ENCODE measurements at regions not wholly inside any gene's neighbourhood (a gene's known extent, or its start where the extent isn't known, plus 50 kb on each side); places are given as distances from the start of the nearest gene placed in this dataset.

- Histone ChIP-seq H3K4me1 (ENCODE audit: control insufficient read depth, insufficient read depth, low read length) (no peaks in the 10 kb centered on the region), H3K9ac (ENCODE audit: low read length) (no peak overlapping the region), H3K4me3 (ENCODE audit: low read length) (no peak overlapping the region), H3K36me3 (ENCODE audit: control insufficient read depth, insufficient read depth, low read length, severe bottlenecking) (no peaks in the 10 kb centered on the region), H3K27me3 (replicated peaks; ENCODE audit: control insufficient read depth, insufficient read depth, low read length) (no peaks in the 10 kb centered on the region), H3K9me3 (ENCODE audit: control insufficient read depth, low read length) (no peaks in the 10 kb centered on the region)
- DNase-seq (ENCODE audit: low read depth) = no peak
These were observed 50.6 kb upstream of the JAZF1 start for GRCh38 chr7:28231176-28231575.

GRCh38 chr7:28236560-28236959, 56.0 kb upstream of the JAZF1 start:
- Histone ChIP-seq H3K9ac (ENCODE audit: low read length) (no peak overlapping the region), H3K4me1 (ENCODE audit: control insufficient read depth, insufficient read depth, low read length) (no peaks in the 10 kb centered on the region), H3K4me3 (ENCODE audit: low read length) (no peak overlapping the region), H3K36me3 (ENCODE audit: control insufficient read depth, insufficient read depth, low read length, severe bottlenecking) (no peaks in the 10 kb centered on the region), H3K9me3 (ENCODE audit: control insufficient read depth, low read length) (no peaks in the 10 kb centered on the region), H3K27me3 (replicated peaks; ENCODE audit: control insufficient read depth, insufficient read depth, low read length) (no peaks in the 10 kb centered on the region)
- no peak for DNase-seq (ENCODE audit: low read depth)

- no peaks in the 10 kb centered on the region for H3K36me3 ChIP-seq (ENCODE audit: control insufficient read depth, insufficient read depth, low read length, severe bottlenecking)
These were observed 56.8 kb upstream of the JAZF1 start for GRCh38 chr7:28237363-28237762.

GRCh38 chr7:28239823-28240204, 59.2 kb upstream of the JAZF1 start:
- Histone ChIP-seq H3K9ac (ENCODE audit: low read length) (no peak overlapping the region), H3K9me3 (ENCODE audit: control insufficient read depth, low read length) (no peaks in the 10 kb centered on the region), H3K27me3 (replicated peaks; ENCODE audit: control insufficient read depth, insufficient read depth, low read length) (no peaks in the 10 kb centered on the region), H3K4me1 (ENCODE audit: control insufficient read depth, insufficient read depth, low read length) (no peaks in the 10 kb centered on the region), H3K4me3 (ENCODE audit: low read length) (no peak overlapping the region), H3K36me3 (ENCODE audit: control insufficient read depth, insufficient read depth, low read length, severe bottlenecking) (no peaks in the 10 kb centered on the region)
- DNase-seq (ENCODE audit: low read depth) = no peak

More at GRCh38 chr7:28237363-28237762, 56.8 kb upstream of the JAZF1 start:
- Histone ChIP-seq H3K4me3 (ENCODE audit: low read length) (no peak overlapping the region), H3K9ac (ENCODE audit: low read length) (no peak overlapping the region), H3K27me3 (replicated peaks; ENCODE audit: control insufficient read depth, insufficient read depth, low read length) (no peaks in the 10 kb centered on the region), H3K4me1 (ENCODE audit: control insufficient read depth, insufficient read depth, low read length) (no peaks in the 10 kb centered on the region), H3K9me3 (ENCODE audit: control insufficient read depth, low read length) (no peaks in the 10 kb centered on the region)
- DNase-seq (ENCODE audit: low read depth) = no peak

GRCh38 chr7:28240481-28240880, 59.9 kb upstream of the JAZF1 start:
- Histone ChIP-seq H3K9ac (ENCODE audit: low read length) (no peak overlapping the region), H3K36me3 (ENCODE audit: control insufficient read depth, insufficient read depth, low read length, severe bottlenecking) (no peaks in the 10 kb centered on the region), H3K27me3 (replicated peaks; ENCODE audit: control insufficient read depth, insufficient read depth, low read length) (no peaks in the 10 kb centered on the region), H3K4me3 (ENCODE audit: low read length) (no peak overlapping the region), H3K4me1 (ENCODE audit: control insufficient read depth, insufficient read depth, low read length) (no peaks in the 10 kb centered on the region), H3K9me3 (ENCODE audit: control insufficient read depth, low read length) (no peaks in the 10 kb centered on the region)
- DNase-seq (ENCODE audit: low read depth) = no peak

GRCh38 chr7:28243861-28244260, 63.3 kb upstream of the JAZF1 start:
- no peak for DNase-seq (ENCODE audit: low read depth)
- no peaks in the 10 kb centered on the region for H3K27me3 ChIP-seq (replicated peaks; ENCODE audit: control insufficient read depth, insufficient read depth, low read length)
- H3K9me3 ChIP-seq (ENCODE audit: control insufficient read depth, low read length) = no peaks in the 10 kb centered on the region
- H3K4me3 ChIP-seq (ENCODE audit: low read length) = no peak overlapping the region
- H3K9ac ChIP-seq (ENCODE audit: low read length) = no peak overlapping the region
- no peaks in the 10 kb centered on the region for H3K36me3 ChIP-seq (ENCODE audit: control insufficient read depth, insufficient read depth, low read length, severe bottlenecking)
- H3K4me1 ChIP-seq (ENCODE audit: control insufficient read depth, insufficient read depth, low read length) = no peaks in the 10 kb centered on the region

GRCh38 chr7:28245123-28245878, 64.7 kb upstream of the JAZF1 start:
- DNase-seq (ENCODE audit: low read depth) = no peak
- H3K4me3 ChIP-seq (ENCODE audit: low read length) = no peak overlapping the region
- no peaks in the 10 kb centered on the region for H3K36me3 ChIP-seq (ENCODE audit: control insufficient read depth, insufficient read depth, low read length, severe bottlenecking)
- no peaks in the 10 kb centered on the region for H3K9me3 ChIP-seq (ENCODE audit: control insufficient read depth, low read length)
- no peaks in the 10 kb centered on the region for H3K27me3 ChIP-seq (replicated peaks; ENCODE audit: control insufficient read depth, insufficient read depth, low read length)
- H3K9ac ChIP-seq (ENCODE audit: low read length) = no peak overlapping the region
- H3K4me1 ChIP-seq (ENCODE audit: control insufficient read depth, insufficient read depth, low read length) = no peaks in the 10 kb centered on the region

- Histone ChIP-seq H3K9me3 (ENCODE audit: control insufficient read depth, low read length) (no peaks in the 10 kb centered on the region), H3K4me3 (ENCODE audit: low read length) (no peak overlapping the region), H3K27me3 (replicated peaks; ENCODE audit: control insufficient read depth, insufficient read depth, low read length) (no peaks in the 10 kb centered on the region), H3K4me1 (ENCODE audit: control insufficient read depth, insufficient read depth, low read length) (no peaks in the 10 kb centered on the region), H3K36me3 (ENCODE audit: control insufficient read depth, insufficient read depth, low read length, severe bottlenecking) (no peaks in the 10 kb centered on the region), H3K9ac (ENCODE audit: low read length) (no peak overlapping the region)
- DNase-seq (ENCODE audit: low read depth) = no peak
These were observed 66.4 kb upstream of the JAZF1 start for GRCh38 chr7:28246921-28247461.

- DNase-seq (ENCODE audit: low read depth) = no peak
- no peaks in the 10 kb centered on the region for H3K9me3 ChIP-seq (ENCODE audit: control insufficient read depth, low read length)
- H3K27me3 ChIP-seq (replicated peaks; ENCODE audit: control insufficient read depth, insufficient read depth, low read length) = peaks cover 4% of the 10 kb centered on the region
- no peak overlapping the region for H3K9ac ChIP-seq (ENCODE audit: low read length)
- no peaks in the 10 kb centered on the region for H3K4me1 ChIP-seq (ENCODE audit: control insufficient read depth, insufficient read depth, low read length)
- no peak overlapping the region for H3K4me3 ChIP-seq (ENCODE audit: low read length)
- H3K36me3 ChIP-seq (ENCODE audit: control insufficient read depth, insufficient read depth, low read length, severe bottlenecking) = no peaks in the 10 kb centered on the region
These were observed 77.6 kb upstream of the JAZF1 start for GRCh38 chr7:28258240-28258639.

- Histone ChIP-seq H3K36me3 (ENCODE audit: control insufficient read depth, insufficient read depth, low read length, severe bottlenecking) (no peaks in the 10 kb centered on the region), H3K4me1 (ENCODE audit: control insufficient read depth, insufficient read depth, low read length) (no peaks in the 10 kb centered on the region), H3K9me3 (ENCODE audit: control insufficient read depth, low read length) (no peaks in the 10 kb centered on the region), H3K4me3 (ENCODE audit: low read length) (no peak overlapping the region), H3K9ac (ENCODE audit: low read length) (no peak overlapping the region), H3K27me3 (replicated peaks; ENCODE audit: control insufficient read depth, insufficient read depth, low read length) (peaks cover 4% of the 10 kb centered on the region)
- no peak for DNase-seq (ENCODE audit: low read depth)
These were observed 80.4 kb upstream of the JAZF1 start for GRCh38 chr7:28260969-28261368.

GRCh38 chr7:28263622-28264271, 83.2 kb upstream of the JAZF1 start:
- Histone ChIP-seq H3K4me1 (ENCODE audit: control insufficient read depth, insufficient read depth, low read length) (no peaks in the 10 kb centered on the region), H3K27me3 (replicated peaks; ENCODE audit: control insufficient read depth, insufficient read depth, low read length) (peaks cover 4% of the 10 kb centered on the region), H3K4me3 (ENCODE audit: low read length) (no peak overlapping the region), H3K9ac (ENCODE audit: low read length) (no peak overlapping the region), H3K9me3 (ENCODE audit: control insufficient read depth, low read length) (no peaks in the 10 kb centered on the region), H3K36me3 (ENCODE audit: control insufficient read depth, insufficient read depth, low read length, severe bottlenecking) (no peaks in the 10 kb centered on the region)
- no peak for DNase-seq (ENCODE audit: low read depth)

Measured in adipocyte (in vitro differentiated cells).